Smooth muscle cell of the brain vasculature (primary cell): ENCODE measurements at regions not wholly inside any gene's neighbourhood (a gene's known extent, or its start where the extent isn't known, plus 50 kb on each side); places are given as distances from the start of the nearest gene placed in this dataset.
A peak's percentile ranks its signal among the peaks of the same experiment; 100 is the strongest.

Source experiments
- DNase-seq: peaks from one replicate; pipeline ENCODE4 v3.0.0-alpha.2; 2012; ENCODE audit warnings: low read depth, low spot score

DNA sequence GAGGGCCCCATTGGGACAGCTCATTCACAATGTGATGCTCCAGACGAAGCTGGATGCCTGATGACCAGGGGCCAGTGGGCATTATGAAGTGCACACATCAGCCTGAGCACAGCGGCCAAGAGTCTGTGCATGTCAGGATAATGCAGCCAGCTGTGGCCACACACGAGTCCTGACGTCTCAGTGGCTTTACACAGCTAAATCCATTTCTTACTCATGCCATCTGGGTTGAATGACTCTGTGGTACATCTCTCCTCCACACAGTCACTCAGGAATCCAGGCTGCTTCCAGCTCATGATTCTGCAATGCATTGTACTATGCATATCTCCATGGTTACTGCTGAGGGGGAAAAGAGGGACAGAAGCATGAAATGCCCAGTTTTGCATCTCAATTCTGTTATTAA, 123.6 kb downstream of the PRLHR start:
- DNase-seq: no peak

DNA sequence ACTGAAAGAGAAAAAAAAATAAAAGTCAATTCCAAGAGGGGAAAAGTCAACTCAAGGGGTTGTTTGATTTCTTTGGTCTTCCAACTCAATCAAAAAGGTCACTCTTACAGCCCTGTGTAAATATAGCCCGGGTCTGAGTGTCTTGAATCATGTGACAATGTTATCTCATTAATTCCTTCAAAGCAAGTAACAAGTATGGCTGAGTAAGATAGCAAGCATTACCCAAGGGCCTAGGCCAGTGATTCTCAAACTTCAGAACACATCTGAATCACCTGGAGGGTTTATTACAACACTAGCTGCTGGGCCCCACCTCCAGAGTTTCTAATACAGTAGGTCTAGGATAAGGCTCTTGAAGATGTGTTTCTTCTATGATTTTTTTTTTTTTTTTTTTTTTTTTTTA, 125.0 kb downstream of the PRLHR start:
- no peak for DNase-seq

DNA sequence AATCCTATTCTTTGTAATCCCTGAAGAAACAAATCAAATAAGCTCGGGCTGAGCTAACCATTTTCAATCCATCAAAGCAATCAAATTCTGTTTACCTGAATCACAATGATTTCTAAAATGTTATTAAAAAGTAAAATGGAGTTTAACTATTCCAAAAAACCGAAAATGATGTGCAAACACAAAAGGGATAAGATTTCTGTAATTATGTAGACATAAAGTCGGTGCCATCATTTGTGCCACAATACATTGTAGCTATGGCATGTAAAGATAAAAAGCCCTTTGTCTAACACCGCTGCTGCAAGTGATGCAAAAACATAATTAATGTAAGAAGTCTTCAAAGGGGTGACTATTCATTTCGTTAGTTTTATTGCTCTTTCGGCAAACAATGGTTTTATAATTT, 125.1 kb upstream of the FAM204A start:
- no peak for DNase-seq

DNA sequence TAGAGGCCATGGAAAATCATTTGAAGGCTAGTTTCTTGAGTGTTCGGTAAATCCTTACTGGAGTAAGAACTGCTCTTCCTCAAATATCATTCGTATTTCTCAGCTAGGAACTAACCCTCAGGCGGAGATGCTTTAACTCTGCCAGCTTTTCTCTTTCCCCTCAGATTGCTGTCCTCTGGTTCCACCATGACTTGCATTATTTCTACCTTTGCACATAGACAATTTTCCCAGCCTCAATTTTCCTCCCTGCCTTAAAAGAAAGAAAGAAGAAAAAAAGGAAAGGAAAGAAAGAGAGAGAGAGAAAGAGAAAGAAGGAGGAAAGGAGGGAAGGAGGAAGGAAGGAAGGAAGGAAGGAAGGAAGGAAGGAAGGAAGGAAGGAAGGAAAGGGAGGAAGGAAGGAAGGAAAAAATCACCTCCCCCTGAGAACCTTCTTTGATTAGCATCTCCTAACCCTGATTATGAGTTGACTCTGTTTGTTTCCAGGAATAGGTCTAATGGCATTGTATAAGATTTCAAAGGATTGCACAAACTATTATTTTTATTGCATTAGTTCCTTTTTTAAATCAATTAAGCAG, 123.3 kb upstream of the FAM204A start:
- DNase-seq: no peak

DNA sequence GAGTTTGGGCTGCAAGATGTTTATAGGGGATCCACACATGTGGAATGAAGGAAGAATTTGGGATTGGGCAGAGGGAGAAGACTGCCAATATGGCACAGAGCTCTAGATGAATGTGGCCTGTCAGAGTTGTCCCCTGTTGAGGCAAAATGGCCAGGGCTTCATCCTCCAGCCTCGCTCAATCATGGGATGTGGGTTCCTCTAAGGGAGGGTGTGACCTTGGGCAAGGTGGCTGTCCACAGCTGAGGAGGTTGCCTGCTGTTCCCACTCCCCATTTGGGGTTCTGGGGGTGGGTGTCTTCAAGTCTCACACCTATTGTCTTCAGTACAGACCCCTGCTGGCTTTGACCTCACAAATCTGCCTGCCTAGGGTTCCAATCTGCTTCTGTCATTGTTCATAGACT, 121.6 kb upstream of the FAM204A start:
- no peak for DNase-seq

DNA sequence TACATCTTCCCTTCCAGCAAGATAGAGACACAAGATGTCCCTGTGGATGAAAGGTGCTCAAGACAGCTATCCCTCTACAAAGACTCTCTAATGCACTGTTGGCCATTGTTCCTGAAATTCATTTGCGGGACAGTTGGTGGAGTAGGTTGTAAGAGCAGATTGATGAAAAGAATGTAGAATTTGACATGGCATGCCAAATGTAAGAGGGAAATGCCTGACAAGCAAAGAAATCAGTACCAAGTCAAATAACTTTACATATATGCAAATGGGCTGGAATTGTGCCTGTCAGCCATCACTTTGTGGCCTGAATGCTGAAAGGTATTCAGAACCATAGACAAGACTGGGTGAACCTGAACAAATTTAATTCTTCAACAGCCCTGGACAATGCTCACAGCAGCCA, 120.3 kb upstream of the FAM204A start:
- no peak for DNase-seq

DNA sequence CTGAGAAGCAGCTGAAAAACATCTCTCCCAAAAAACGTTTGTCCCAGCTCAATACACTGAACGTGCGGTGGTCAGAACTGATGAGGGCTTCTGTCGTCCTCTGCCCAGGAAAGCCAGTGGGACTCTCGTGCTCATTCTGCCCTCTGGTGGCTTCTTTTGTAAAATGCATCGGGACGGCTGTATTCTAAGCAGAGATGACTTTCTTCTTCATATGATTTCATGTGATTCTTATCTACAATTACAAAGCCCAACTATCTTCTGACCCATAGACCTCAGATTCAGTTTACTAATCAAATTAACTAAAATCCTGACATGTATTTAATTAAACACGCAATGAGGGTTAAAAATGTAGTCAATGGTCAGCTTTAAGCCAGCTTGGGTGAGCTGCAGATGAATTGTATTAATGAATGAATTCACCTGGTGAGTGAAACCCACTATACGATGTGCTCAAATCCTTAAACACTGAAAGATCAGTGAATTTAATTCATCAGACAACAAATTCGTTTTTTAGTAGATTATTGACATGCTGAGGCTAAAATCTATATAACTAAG, 117.6 kb upstream of the FAM204A start:
- DNase-seq: peak; percentile 32

DNA sequence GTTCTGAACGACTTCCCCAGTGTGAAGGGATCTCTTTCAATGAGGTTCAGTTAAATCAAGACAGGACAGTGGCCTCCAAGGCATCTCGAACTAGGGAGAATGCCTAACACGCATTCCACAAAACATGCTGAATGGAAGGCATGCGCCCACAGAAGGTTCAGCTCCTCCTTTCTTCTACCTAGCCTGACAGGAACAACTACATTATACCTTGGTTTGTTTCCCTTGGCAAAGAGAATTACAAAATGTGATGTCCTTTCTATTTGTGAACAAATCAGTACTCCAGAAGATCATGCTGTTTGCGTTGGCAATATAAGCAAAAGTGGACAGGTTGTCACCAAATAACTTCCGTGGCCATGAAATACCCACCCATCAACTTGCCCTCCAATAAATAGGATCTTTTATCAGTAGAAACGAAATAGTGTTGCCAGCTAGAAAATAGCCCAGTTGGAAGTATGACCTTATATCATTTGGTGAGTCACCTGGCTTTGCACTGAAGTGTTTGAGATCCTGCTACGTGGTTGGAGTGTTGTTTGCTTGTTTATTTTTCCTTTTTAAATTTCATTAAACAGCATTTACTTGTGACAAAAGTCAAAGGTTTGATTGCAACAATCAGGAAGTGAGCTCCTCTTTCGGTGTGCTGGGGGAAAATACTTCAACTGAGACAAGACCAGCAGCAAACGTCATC, 117.0 kb upstream of the FAM204A start:
- DNase-seq: no peak

DNA sequence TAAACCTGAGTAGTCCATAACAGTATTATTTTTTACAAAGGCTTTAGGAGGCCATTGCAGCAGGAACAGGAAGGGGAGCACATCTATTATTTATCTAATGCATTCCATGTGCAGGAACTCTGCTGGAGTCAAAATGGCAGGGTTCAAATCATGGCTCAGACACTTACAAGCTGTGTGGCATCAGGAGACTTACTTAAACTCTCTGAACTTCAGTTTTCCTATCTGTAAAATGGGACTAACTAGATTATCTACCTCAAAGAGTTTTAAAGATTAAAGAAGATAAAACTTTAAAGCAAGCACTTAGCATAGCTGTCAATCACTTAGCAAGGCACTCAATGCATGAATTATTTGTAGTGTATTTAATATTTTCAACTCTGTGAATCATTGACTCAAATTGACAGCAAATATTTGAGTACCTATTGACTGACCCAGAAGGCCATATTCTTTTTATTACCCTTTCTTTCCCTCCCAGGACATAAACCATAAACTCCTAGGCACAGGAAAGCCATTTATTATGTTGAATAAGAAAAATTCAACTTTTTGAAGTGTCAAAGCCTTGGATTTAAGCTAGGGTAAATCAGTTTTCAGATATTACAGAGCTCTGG, 115.8 kb upstream of the FAM204A start:
- no peak for DNase-seq

DNA sequence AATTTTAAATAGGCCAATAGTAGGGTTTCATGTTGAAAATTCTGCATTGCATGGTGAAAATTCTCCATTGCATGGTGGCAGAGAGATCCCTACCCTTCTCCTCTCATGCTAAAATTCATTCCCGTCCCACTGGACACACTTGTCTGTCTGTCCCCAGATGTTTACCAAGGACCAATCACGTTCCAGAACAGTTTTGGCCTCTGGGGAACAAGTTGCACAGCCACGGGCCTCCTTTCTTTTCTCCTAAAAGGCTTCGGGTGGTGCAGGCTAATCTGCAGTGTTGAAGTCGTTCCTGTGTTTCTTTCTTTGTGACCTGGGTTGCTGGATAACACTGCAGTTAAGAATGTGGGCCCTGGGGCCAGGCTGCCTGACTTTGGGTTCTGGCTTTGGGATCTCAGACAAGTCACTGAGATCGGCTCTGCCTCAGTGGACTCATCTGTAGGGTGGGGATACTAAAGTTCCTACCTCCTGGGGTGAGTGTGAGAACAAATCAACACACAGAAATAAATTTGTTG, 113.1 kb upstream of the FAM204A start:
- DNase-seq: no peak

DNA sequence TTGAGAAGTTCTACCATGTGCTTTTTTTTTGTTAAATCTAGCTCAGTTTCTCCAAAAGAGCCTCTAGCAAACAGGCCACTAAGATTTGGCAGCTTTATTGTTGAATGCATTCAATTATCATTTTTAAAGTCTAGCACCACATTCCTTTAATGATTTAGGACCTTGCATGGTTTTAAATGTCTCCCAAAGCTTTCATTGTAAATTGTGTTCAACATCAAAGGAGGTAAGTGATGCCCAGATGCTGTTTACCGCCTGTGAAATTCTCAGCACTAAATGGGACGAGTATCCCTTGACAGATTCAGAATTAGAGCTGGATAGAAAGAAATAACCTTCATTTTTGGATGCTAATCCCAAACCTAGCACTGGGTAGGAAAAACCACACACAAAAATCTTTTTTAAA, 112.1 kb upstream of the FAM204A start:
- DNase-seq: no peak

DNA sequence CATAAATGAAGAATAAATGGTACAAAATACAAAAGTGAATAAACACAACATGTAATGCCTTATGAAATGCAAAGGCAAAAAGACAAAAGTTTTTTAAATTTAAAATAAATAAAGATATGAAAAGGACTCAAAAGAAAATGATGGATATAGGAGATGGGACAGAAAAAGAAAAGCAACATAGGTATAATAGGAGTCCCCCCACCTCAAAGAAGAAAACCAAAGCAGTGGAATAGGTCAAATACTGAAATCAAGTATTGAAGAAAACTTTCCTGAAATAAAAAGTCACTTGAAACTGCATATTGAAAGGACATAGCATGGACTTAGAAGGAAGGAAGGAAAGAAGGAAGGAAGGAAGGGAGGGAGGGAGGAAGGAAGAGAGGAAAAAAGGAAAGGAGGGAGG, 110.0 kb upstream of the FAM204A start:
- DNase-seq: no peak

DNA sequence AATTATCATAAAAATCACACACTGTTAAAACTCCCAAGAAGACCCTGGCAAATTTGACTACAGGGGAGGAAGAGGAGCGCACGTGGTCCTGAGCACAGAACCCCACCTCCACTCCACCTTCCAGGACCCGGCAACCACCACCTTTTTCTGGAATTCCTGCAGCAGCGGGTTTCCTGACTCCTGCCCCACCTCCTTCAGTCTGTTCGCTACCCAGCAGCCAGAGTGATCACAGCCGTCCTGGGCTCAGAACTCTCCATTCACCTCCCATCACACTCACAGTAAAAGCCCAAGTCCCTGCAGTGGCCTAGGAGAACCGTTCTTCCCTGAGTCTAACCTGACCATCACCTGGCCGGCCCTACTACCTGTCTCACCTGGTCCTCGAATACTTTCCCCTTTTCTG, 107.4 kb upstream of the FAM204A start:
- no peak for DNase-seq

DNA sequence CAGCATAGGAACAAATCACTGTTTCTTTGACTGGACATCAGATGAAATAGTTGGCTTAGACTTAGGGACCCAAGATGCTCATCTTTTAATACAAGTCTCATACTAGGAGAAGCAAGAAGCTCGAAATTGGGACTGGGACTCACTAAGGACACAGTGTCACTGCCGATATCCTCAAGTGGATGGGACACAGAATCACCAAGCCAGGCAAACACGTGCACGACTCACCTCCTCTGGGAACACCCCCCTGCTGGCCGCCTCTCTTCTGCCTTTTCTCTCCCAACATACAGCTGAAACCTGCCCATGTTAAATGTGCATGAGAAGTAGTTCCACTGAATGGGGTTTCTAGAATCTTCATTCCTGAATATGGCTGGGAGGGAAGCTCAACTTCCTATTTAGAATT, 106.6 kb upstream of the FAM204A start:
- no peak for DNase-seq

DNA sequence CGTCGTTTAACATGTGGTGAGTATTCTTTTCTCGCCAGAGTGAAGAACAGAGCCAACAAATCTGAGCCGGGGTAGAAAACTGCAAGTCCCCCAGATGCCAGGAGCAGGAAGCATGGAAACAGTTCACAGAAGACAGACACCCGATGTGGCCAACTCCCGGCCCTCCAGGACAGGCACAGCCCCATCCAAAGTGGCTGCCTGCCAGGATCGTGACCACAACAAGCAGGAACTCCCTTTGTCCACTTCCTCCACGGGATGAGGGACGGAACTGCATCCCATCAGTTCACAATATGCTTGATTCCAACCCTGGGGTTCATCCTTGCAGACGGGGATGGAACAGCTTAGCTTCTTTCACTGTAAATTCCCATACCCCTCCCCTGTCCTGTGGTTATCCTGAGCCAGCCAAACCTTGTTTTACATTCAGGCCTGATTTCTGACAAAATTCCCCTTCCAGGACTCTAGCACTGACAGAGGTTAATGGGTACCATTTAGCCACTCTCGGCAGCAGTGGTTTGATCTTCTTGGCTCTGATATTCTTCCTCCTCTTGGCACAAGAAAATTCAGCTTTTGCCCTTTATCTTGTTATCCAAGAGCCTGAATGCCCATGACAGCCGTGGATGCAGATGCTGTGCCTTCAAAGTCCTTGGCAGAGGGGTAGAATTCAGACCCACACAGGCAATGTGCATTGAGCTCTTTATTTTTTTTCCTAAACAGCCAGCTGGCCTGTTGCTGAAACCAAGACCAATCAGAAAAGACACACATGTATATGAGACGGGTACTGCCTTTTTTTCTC, 105.5 kb upstream of the FAM204A start:
- DNase-seq: no peak

DNA sequence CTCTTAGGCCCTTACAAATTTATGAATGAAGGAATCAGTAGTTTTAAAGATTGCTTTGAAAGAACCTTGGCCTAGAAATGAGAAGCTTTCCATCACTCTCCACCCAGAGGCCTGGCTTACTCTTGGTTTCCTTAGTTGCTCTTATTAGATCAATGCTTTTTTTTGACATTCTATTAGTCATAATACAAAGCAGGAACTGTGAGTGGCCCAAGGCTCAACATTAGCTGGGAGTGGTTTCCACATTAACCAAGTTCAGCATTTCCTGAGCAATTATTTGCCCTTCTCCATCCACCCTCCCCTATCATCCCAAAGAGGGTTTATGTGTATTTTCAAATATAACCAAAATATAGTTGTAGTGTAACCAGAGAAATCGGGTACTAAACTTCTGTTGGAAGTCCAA, 103.4 kb upstream of the FAM204A start:
- DNase-seq: no peak

DNA sequence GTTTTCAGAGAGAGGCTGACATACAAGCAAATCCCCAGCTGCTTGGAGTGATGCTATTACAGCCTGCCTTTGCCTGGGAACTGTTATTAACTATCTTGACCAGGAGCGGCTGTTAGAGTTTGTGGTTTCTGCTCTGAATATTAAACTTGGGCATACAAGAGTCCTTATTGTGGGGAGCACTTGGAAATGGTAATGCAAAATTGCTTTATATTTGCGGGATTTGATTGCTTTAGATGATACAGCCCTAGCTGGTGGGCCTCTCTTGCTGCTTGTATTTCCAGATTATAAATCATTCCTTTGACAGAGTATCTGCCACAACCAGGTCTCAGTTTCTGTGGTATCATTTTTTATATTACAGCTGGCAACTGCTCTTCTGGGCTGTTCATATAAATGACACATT, 101.9 kb upstream of the FAM204A start:
- no peak for DNase-seq

DNA sequence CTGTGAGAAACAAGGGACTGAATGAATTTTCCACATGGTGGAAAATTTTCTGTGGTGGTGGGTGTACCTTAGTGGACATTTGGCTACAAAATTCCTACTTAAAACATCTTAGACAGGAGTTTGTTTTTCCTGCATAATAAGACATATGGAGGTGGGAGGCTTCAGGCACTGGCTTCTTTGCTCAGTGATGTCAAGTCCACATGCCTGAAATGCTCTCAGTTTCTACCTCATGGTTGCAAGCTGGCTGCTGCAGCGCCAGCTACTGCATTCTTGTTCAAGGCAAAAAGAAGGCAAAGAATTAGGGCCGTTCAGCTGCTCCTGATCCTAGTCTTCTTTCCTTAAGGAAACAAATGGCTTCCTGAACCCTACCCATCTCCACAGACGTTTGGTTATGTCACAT, 99.9 kb upstream of the FAM204A start:
- DNase-seq: no peak

DNA sequence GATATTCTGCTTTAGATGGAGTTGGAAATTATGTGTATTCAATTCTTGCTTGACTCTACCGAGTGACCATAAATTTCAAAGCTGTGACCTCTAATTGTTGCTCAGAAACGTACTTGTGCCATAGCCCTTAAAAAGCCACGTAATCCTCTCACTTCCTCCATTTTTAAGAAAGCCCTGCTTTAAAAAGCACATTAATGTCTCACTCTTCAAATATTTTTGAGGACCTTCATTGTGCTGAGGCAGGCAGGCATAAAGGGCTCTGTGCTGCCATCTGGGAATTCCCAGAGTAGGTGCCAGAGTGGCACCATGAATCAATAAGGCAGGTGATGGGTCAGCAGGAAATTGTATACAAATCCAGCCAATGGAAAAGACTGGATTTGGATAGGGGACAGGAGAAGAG, 97.7 kb upstream of the FAM204A start:
- DNase-seq: no peak

DNA sequence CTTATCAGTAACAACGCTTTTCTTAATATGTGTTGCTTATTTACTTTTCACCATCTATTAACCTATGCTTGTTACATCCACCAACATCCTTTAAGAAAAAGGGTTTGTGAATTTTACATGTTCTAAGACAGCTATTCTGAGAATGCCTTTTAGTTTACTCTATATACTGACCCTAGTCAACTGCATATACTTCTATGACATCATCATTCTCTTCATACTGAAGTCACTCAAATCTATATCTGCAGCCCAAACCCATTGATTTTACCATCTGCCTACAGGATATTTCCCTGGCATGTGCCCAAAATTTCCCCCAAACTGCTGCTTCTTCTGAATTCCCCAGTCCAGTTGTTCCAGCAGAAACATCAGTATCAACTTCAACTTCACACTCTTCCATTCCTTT, 94.6 kb upstream of the FAM204A start:
- no peak for DNase-seq

DNA sequence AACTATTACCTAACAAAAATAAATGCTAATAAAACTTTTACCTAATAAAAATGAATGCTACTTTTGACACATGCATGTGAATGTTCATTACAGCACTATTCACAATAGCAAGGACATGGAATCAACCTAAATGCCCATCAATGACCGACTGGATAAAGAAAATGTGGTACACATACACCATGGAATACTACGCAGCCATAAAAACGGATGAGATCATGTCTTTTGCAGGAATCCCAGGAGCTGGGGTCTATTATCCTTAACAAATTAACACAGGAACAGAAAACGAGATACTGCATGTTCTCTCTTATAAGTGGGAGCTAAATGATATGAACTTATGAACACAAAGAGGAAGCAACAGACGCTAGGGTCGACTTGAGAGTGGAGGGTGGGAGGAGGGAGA, 88.1 kb upstream of the FAM204A start:
- DNase-seq: no peak

DNA sequence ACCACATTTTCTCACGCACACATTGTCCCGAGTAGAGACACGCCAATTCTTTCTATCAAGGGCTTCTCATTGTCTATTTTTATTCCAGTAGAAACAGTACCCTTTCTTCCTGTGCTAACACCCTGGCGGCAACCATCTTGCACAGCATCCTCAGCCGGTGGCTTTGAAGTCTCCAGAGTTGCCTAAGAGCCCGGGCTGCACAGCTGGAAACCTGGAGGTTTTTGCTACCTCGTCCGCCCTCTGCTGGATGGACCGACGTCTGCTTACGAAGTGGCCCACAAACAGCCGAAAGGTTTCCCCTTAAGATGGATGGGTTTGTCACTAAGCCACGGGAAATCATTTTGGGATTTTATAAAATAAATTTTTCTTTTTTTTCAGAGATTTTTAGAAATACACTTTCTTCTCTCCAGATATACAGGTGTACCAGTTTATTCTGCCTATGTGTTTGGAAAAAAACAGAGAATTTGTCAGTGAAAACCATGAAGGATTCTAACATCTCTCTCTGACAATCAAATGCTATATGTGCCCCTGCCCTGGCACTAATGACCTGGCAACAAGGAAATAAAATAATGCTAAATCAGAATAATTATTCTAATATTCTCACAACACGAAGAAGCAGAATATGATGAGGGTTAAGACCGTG, 81.8 kb upstream of the FAM204A start:
- peak; percentile 81 for DNase-seq
